ENCODE measurements at regions not wholly inside any gene's neighbourhood (a gene's known extent, or its start where the extent isn't known, plus 50 kb on each side); places are given as distances from the start of the nearest gene placed in this dataset.
A peak's percentile ranks its signal among the peaks of the same experiment; 100 is the strongest.

GRCh38 chr2:120952318-120952717 is 216.7 kb downstream of the GLI2 start:
- no peak overlapping the region for H3K27ac ChIP-seq (ENCODE audit: low read depth, low read length)
- peaks cover 9% of the 10 kb centered on the region for H3K4me1 ChIP-seq (ENCODE audit: insufficient read depth, low read length)
- no peaks in the 10 kb centered on the region for H3K27me3 ChIP-seq (ENCODE audit: insufficient read depth, low read length)
- DNase-seq (ENCODE audit: insufficient read length, low spot score, missing footprints), result peak; percentile 90
- H3K4me3 ChIP-seq (ENCODE audit: insufficient read depth, low read length), result no peak overlapping the region
- peaks cover 32% of the 10 kb centered on the region for H3K79me2 ChIP-seq (ENCODE audit: insufficient read depth, low read length)
- peaks cover 16% of the 10 kb centered on the region for H3K36me3 ChIP-seq (ENCODE audit: insufficient read depth, low read length)
- no peak overlapping the region for H2AFZ ChIP-seq (ENCODE audit: low read length)
- no peak for TF ChIP-seq CTCF (IDR thresholded peaks at IDR 0.05; ENCODE audit: extremely low read depth, low read depth, low read length)
- no peaks in the 10 kb centered on the region for H3K9me3 ChIP-seq (ENCODE audit: low read depth, low read length)
- peaks cover 34% of the 10 kb centered on the region for H4K20me1 ChIP-seq (ENCODE audit: insufficient read depth, low read length)
- H3K4me2 ChIP-seq (ENCODE audit: insufficient read depth, low read length), result no peak overlapping the region

DNA sequence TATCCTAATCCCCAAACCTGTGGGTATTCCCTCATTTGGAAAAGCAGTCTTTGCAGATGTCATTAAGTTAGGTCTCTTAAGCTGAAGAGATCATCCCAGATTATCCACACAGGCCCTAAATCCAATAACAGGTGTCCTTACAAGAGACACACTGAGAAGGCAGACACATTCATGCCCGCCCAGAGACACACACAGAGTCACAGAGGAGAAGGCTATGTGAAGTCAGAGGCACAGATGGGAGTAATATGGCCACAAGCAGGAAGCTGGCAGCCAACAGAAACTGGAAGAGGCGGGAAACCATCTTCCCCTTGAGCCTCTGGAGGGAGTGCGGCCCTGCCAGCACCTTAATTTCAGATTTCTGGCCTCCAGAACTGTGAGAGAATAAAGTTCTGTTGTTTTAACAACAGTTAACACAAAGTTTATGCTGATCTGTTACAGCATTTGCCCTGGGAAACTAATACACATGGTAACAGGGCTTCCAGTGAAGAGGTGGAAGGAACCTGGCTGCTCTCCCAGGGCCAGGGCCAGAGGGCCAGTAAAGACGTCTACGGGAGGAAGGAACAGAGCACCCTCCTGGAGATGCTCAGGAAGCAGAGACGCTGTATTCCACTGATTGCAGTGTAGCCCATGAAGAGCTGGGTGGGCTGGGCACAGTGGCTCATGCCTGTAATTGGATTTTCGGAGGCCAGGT is 217.5 kb downstream of the GLI2 start:
- no peak overlapping the region for H3K27ac ChIP-seq (ENCODE audit: low read depth, low read length)

DNA sequence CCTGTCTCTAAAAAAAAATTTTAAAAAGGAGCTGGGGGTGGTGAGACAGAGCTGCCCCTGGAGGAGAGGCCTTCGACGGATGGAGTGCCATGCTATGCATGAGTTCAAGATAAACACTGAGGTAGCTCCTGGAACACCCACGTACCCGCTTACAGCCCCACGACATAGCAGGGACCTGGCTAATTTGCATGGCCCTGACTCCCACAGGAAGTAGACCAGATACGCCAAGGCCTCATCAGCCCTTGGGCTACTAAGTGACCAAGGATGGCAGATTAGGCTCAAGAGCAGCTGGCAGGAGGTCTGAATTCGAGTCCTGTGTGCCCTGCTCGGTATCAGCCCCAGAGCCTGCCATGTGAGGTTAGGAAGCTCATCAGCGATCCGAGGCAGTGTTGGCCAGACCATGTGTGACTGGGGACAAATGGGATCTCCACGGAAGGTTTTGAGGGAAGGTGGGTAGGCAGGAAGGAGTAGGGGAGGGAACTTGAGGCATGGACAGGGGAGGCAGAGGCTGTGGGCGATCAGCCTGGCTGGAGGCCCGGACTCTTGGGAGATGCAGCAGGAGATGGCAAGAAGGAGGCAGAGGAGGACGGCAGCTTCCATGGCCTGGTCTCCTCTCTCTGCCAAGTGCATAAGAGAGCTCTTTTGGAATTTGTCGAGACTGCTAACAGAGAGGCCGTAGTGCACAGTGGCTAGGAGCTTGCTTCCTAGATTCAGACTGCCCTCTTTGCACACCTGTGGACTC is 218.3 kb downstream of the GLI2 start:
- no peak overlapping the region for H3K4me3 ChIP-seq (ENCODE audit: insufficient read depth, low read length)
- H3K4me1 ChIP-seq (ENCODE audit: insufficient read depth, low read length), result peaks cover 9% of the 10 kb centered on the region
- H2AFZ ChIP-seq (ENCODE audit: low read length), result no peak overlapping the region
- H4K20me1 ChIP-seq (ENCODE audit: insufficient read depth, low read length), result peaks cover 28% of the 10 kb centered on the region
- peaks cover 13% of the 10 kb centered on the region for H3K36me3 ChIP-seq (ENCODE audit: insufficient read depth, low read length)
- no peak overlapping the region for H3K27ac ChIP-seq (ENCODE audit: low read depth, low read length)
- no peak for DNase-seq (ENCODE audit: insufficient read length, low spot score, missing footprints)
- TF ChIP-seq CTCF (IDR thresholded peaks at IDR 0.05; ENCODE audit: extremely low read depth, low read depth, low read length), result no peak
- H3K79me2 ChIP-seq (ENCODE audit: insufficient read depth, low read length), result peaks cover 19% of the 10 kb centered on the region
- no peaks in the 10 kb centered on the region for H3K27me3 ChIP-seq (ENCODE audit: insufficient read depth, low read length)
- H3K9me3 ChIP-seq (ENCODE audit: low read depth, low read length), result no peaks in the 10 kb centered on the region
- no peak overlapping the region for H3K4me2 ChIP-seq (ENCODE audit: insufficient read depth, low read length)

More for the DNA sequence above, 217.5 kb downstream of the GLI2 start:
- no peaks in the 10 kb centered on the region for H3K27me3 ChIP-seq (ENCODE audit: insufficient read depth, low read length)
- no peak overlapping the region for H3K4me3 ChIP-seq (ENCODE audit: insufficient read depth, low read length)
- H3K4me2 ChIP-seq (ENCODE audit: insufficient read depth, low read length), result no peak overlapping the region
- H4K20me1 ChIP-seq (ENCODE audit: insufficient read depth, low read length), result peaks cover 35% of the 10 kb centered on the region
- no peak for DNase-seq (ENCODE audit: insufficient read length, low spot score, missing footprints)
- H3K36me3 ChIP-seq (ENCODE audit: insufficient read depth, low read length), result peaks cover 13% of the 10 kb centered on the region
- peaks cover 9% of the 10 kb centered on the region for H3K4me1 ChIP-seq (ENCODE audit: insufficient read depth, low read length)
- TF ChIP-seq CTCF (IDR thresholded peaks at IDR 0.05; ENCODE audit: extremely low read depth, low read depth, low read length), result no peak
- no peak overlapping the region for H2AFZ ChIP-seq (ENCODE audit: low read length)
- no peaks in the 10 kb centered on the region for H3K9me3 ChIP-seq (ENCODE audit: low read depth, low read length)
- peaks cover 23% of the 10 kb centered on the region for H3K79me2 ChIP-seq (ENCODE audit: insufficient read depth, low read length)

GRCh38 chr2:120954939-120955338 is 219.3 kb downstream of the GLI2 start:
- no peak overlapping the region for H3K27ac ChIP-seq (ENCODE audit: low read depth, low read length)
- H3K36me3 ChIP-seq (ENCODE audit: insufficient read depth, low read length), result peaks cover 13% of the 10 kb centered on the region
- H3K4me1 ChIP-seq (ENCODE audit: insufficient read depth, low read length), result peaks cover 5% of the 10 kb centered on the region
- H3K79me2 ChIP-seq (ENCODE audit: insufficient read depth, low read length), result peaks cover 12% of the 10 kb centered on the region
- H3K4me2 ChIP-seq (ENCODE audit: insufficient read depth, low read length), result no peak overlapping the region
- H3K27me3 ChIP-seq (ENCODE audit: insufficient read depth, low read length), result no peaks in the 10 kb centered on the region
- no peaks in the 10 kb centered on the region for H3K9me3 ChIP-seq (ENCODE audit: low read depth, low read length)
- peaks cover 19% of the 10 kb centered on the region for H4K20me1 ChIP-seq (ENCODE audit: insufficient read depth, low read length)
- no peak for TF ChIP-seq CTCF (IDR thresholded peaks at IDR 0.05; ENCODE audit: extremely low read depth, low read depth, low read length)
- no peak overlapping the region for H2AFZ ChIP-seq (ENCODE audit: low read length)
- H3K4me3 ChIP-seq (ENCODE audit: insufficient read depth, low read length), result no peak overlapping the region
- no peak for DNase-seq (ENCODE audit: insufficient read length, low spot score, missing footprints)

All from osteoblast (primary cell).